ENCODE measurements at regions not wholly inside any gene's neighbourhood (a gene's known extent, or its start where the extent isn't known, plus 50 kb on each side); places are given as distances from the start of the nearest gene placed in this dataset.

GRCh38 chr10:130709415-130709814 is 573.2 kb downstream of the GLRX3 start:
- CTCF ChIA-PET, result no interaction called here
- no peak overlapping the region for H3K27ac Mint-ChIP-seq (ENCODE audit: unreplicated experiment)
- no peak for DNase-seq
- no peaks in the 10 kb centered on the region for H3K27me3 Mint-ChIP-seq (ENCODE audit: unreplicated experiment)
- intact Hi-C loops (cut with micrococcal nuclease; ENCODE audit: unreplicated experiment), result no loop called here
- no peaks in the 10 kb centered on the region for H3K36me3 Mint-ChIP-seq (ENCODE audit: insufficient read depth, unreplicated experiment)
- BruUV-seq (replicated peaks), result no TSS peak
- peaks cover 15% of the 10 kb centered on the region for H3K9me3 Mint-ChIP-seq (ENCODE audit: low read depth, unreplicated experiment)
- no peak overlapping the region for H3K4me3 Mint-ChIP-seq (ENCODE audit: low read depth, unreplicated experiment)
- H3K4me1 Mint-ChIP-seq (ENCODE audit: low read depth, unreplicated experiment), result no peaks in the 10 kb centered on the region
- no peak for TF ChIP-seq CTCF (IDR thresholded peaks at IDR 0.05; ENCODE audit: unreplicated experiment)

- H3K27ac Mint-ChIP-seq (ENCODE audit: unreplicated experiment), result no peak overlapping the region
- no peak for DNase-seq
- H3K36me3 Mint-ChIP-seq (ENCODE audit: insufficient read depth, unreplicated experiment), result no peaks in the 10 kb centered on the region
- H3K4me3 Mint-ChIP-seq (ENCODE audit: low read depth, unreplicated experiment), result no peak overlapping the region
- peaks cover 10% of the 10 kb centered on the region for H3K9me3 Mint-ChIP-seq (ENCODE audit: low read depth, unreplicated experiment)
- no peaks in the 10 kb centered on the region for H3K4me1 Mint-ChIP-seq (ENCODE audit: low read depth, unreplicated experiment)
- TF ChIP-seq CTCF (IDR thresholded peaks at IDR 0.05; ENCODE audit: unreplicated experiment), result no peak
- intact Hi-C loops (cut with micrococcal nuclease; ENCODE audit: unreplicated experiment), result no loop called here
- CTCF ChIA-PET, result no interaction called here
- no TSS peak for BruUV-seq (replicated peaks)
- H3K27me3 Mint-ChIP-seq (ENCODE audit: unreplicated experiment), result no peaks in the 10 kb centered on the region
Observed at GRCh38 chr10:130711072-130711471, 574.9 kb downstream of the GLRX3 start.

GRCh38 chr10:130713135-130713534 is 576.9 kb downstream of the GLRX3 start:
- no peaks in the 10 kb centered on the region for H3K36me3 Mint-ChIP-seq (ENCODE audit: insufficient read depth, unreplicated experiment)
- H3K4me3 Mint-ChIP-seq (ENCODE audit: low read depth, unreplicated experiment), result no peak overlapping the region
- no peak overlapping the region for H3K27ac Mint-ChIP-seq (ENCODE audit: unreplicated experiment)
- CTCF ChIA-PET, result no interaction called here
- H3K27me3 Mint-ChIP-seq (ENCODE audit: unreplicated experiment), result no peaks in the 10 kb centered on the region
- H3K4me1 Mint-ChIP-seq (ENCODE audit: low read depth, unreplicated experiment), result no peaks in the 10 kb centered on the region
- H3K9me3 Mint-ChIP-seq (ENCODE audit: low read depth, unreplicated experiment), result peaks cover 10% of the 10 kb centered on the region
- BruUV-seq (replicated peaks), result no TSS peak
- no peak for TF ChIP-seq CTCF (IDR thresholded peaks at IDR 0.05; ENCODE audit: unreplicated experiment)
- no peak for DNase-seq
- intact Hi-C loops (cut with micrococcal nuclease; ENCODE audit: unreplicated experiment), result no loop called here

- no peak overlapping the region for H3K4me3 Mint-ChIP-seq (ENCODE audit: low read depth, unreplicated experiment)
- no peaks in the 10 kb centered on the region for H3K36me3 Mint-ChIP-seq (ENCODE audit: insufficient read depth, unreplicated experiment)
- no peaks in the 10 kb centered on the region for H3K4me1 Mint-ChIP-seq (ENCODE audit: low read depth, unreplicated experiment)
- CTCF ChIA-PET, result no interaction called here
- intact Hi-C loops (cut with micrococcal nuclease; ENCODE audit: unreplicated experiment), result no loop called here
- no TSS peak for BruUV-seq (replicated peaks)
- no peak for TF ChIP-seq CTCF (IDR thresholded peaks at IDR 0.05; ENCODE audit: unreplicated experiment)
- no peaks in the 10 kb centered on the region for H3K27me3 Mint-ChIP-seq (ENCODE audit: unreplicated experiment)
- H3K27ac Mint-ChIP-seq (ENCODE audit: unreplicated experiment), result no peak overlapping the region
- no peak for DNase-seq
- peaks cover 12% of the 10 kb centered on the region for H3K9me3 Mint-ChIP-seq (ENCODE audit: low read depth, unreplicated experiment)
Observed at GRCh38 chr10:130713731-130714130, 577.5 kb downstream of the GLRX3 start.
